IMR-90 (cell line): ENCODE measurements at regions not wholly inside any gene's neighbourhood (a gene's known extent, or its start where the extent isn't known, plus 50 kb on each side); places are given as distances from the start of the nearest gene placed in this dataset.

ENCODE experiments used
- ATAC-seq: fragments of 200-7000 bp; cut with Tn5 transposase; 2 replicates; pipeline ENCODE4 v1.9.1; 2020; ENCODE audit warnings: low read depth, mild to moderate bottlenecking, moderate library complexity
- BruUV-seq: library from RNA; stranded (reverse); fragments of 400-500 nt; replicated peaks from 2 replicates; lab custom pipeline; 2021; lab: Mats Ljungman, UMichigan
- CTCF ChIA-PET: fragments of 300-600 bp; formaldehyde crosslinking; extraction: SDS; loops from one replicate; lab custom pipeline; 2021; ENCODE audit warnings: antibody characterized with exemption; lab: Yijun Ruan, JAX
- POLR2A ChIA-PET: fragments of 300-600 bp; sonication (Branson Sonifier 250); formaldehyde crosslinking; loops from one replicate; lab custom pipeline; 2022; ENCODE audit warnings: antibody characterized with exemption; ENCODE audit not compliant: unreplicated experiment; lab: Charles Lee
- DNase-seq: peaks from one replicate; pipeline ENCODE4 v3.0.0; 2013
- H2AFZ ChIP-seq: replicated peaks from 2 replicates; pipeline ENCODE3; 2013; ENCODE audit warnings: low read length, mild to moderate bottlenecking; ENCODE audit not compliant: poor library complexity
- H2AK5ac ChIP-seq: 2 replicates; pipeline ENCODE4 v1.6.1; 2013; ENCODE audit warnings: low read depth, low read length, inconsistent platforms
- H2AK9ac ChIP-seq: replicated peaks from 2 replicates; pipeline ENCODE3; 2013; ENCODE audit warnings: mild to moderate bottlenecking, low read depth, low read length, moderate library complexity; ENCODE audit not compliant: poor library complexity
- H2BK120ac ChIP-seq: 2 replicates; pipeline ENCODE4 v1.6.1; 2013; ENCODE audit warnings: low read depth, low read length, inconsistent platforms
- H2BK15ac ChIP-seq: 3 replicates; pipeline ENCODE4 v1.6.1; 2013; ENCODE audit warnings: low read depth, low read length, inconsistent platforms
- H2BK20ac ChIP-seq: 2 replicates; pipeline ENCODE4 v1.6.1; 2013; ENCODE audit warnings: low read depth, mild to moderate bottlenecking, inconsistent platforms, low read length, moderate library complexity
- H2BK5ac ChIP-seq: 2 replicates; pipeline ENCODE4 v1.6.1; 2013; ENCODE audit warnings: mild to moderate bottlenecking, low read depth, low read length, inconsistent platforms; ENCODE audit not compliant: poor library complexity, severe bottlenecking
- H3K14ac ChIP-seq: replicated peaks from 2 replicates; pipeline ENCODE4 v1.6.1; 2013; ENCODE audit warnings: low read depth, low read length, inconsistent platforms
- H3K18ac ChIP-seq: 2 replicates; pipeline ENCODE4 v1.6.1; 2013; ENCODE audit warnings: low read depth, low read length, control low read depth
- H3K23ac ChIP-seq: 2 replicates; pipeline ENCODE4 v1.6.1; 2013; ENCODE audit warnings: low read depth, low read length, inconsistent platforms
- H3K27ac ChIP-seq: 2 replicates; pipeline ENCODE4 v1.5.1; 2013; ENCODE audit warnings: mild to moderate bottlenecking, control low read depth, low read length; ENCODE audit not compliant: insufficient read depth
- H3K27me3 ChIP-seq: 2 replicates; pipeline ENCODE4 v1.6.1; 2013; ENCODE audit warnings: low read length; ENCODE audit not compliant: control insufficient read depth, insufficient read depth
- H3K36me3 ChIP-seq: 2 replicates; pipeline ENCODE4 v1.6.1; 2013; ENCODE audit warnings: low read length, mixed read lengths; ENCODE audit not compliant: control insufficient read depth, insufficient read depth
- H3K4ac ChIP-seq: 2 replicates; pipeline ENCODE4 v1.6.1; 2013; ENCODE audit warnings: low read depth, low read length, inconsistent platforms
- H3K4me1 ChIP-seq: 2 replicates; pipeline ENCODE4 v1.6.1; 2013; ENCODE audit warnings: low read length, mixed read lengths; ENCODE audit not compliant: control insufficient read depth, insufficient read depth
- H3K4me2 ChIP-seq: 2 replicates; pipeline ENCODE4 v1.6.1; 2013; ENCODE audit warnings: low read depth, mild to moderate bottlenecking, control low read depth, low read length, moderate library complexity
- H3K4me3 ChIP-seq: 2 replicates; pipeline ENCODE4 v1.5.1; 2013; ENCODE audit warnings: low read depth, mild to moderate bottlenecking, control low read depth, low read length, moderate library complexity; ENCODE audit not compliant: insufficient read depth
- H3K56ac ChIP-seq: 2 replicates; pipeline ENCODE4 v1.6.1; 2013; ENCODE audit warnings: low read length, inconsistent platforms; ENCODE audit not compliant: insufficient read depth; ENCODE audit errors: extremely low read depth
- H3K79me1 ChIP-seq, 2 experiments: 2 replicates each; pipeline ENCODE4 v1.6.1; 2013; ENCODE audit warnings: low read length in 2 of 2, inconsistent platforms in 1 of 2, low read depth in 1 of 2
- H3K9ac ChIP-seq: 2 replicates; pipeline ENCODE4 v1.6.1; 2013; ENCODE audit warnings: low read depth, low read length, control low read depth
- H3K9me1 ChIP-seq: 2 replicates; pipeline ENCODE4 v1.6.1; 2013; ENCODE audit warnings: low read length, inconsistent platforms; ENCODE audit not compliant: insufficient read depth
- H3K9me3 ChIP-seq: 2 replicates; pipeline ENCODE4 v1.6.1; 2013; ENCODE audit warnings: low read length; ENCODE audit not compliant: control insufficient read depth, insufficient read depth
- H4K20me1 ChIP-seq: 2 replicates; pipeline ENCODE4 v1.6.1; 2013; ENCODE audit warnings: low read length, inconsistent platforms; ENCODE audit not compliant: insufficient read depth
- H4K5ac ChIP-seq: 2 replicates; pipeline ENCODE4 v1.6.1; 2013; ENCODE audit warnings: mild to moderate bottlenecking, low read depth, low read length, control low read depth
- H4K8ac ChIP-seq, 2 experiments: 2 replicates each; pipeline ENCODE4 v1.6.1; 2013; ENCODE audit warnings: low read depth in 2 of 2, low read length in 2 of 2, control low read depth in 1 of 2, inconsistent platforms in 1 of 2
- H4K91ac ChIP-seq: 2 replicates; pipeline ENCODE4 v1.6.1; 2013; ENCODE audit warnings: low read depth, low read length, inconsistent platforms; ENCODE audit not compliant: insufficient read depth
- CEBPB ChIP-seq: IDR thresholded peaks from 2 replicates; pipeline ENCODE4 v1.6.1; 2012; ENCODE audit warnings: low read depth, low read length, improper control_type of control experiment
- CHD1 ChIP-seq: IDR thresholded peaks from 2 replicates; pipeline ENCODE4 v1.6.1; 2012; ENCODE audit warnings: low read depth, low read length, improper control_type of control experiment
- MAFK ChIP-seq: IDR thresholded peaks from 2 replicates; pipeline ENCODE4 v1.6.1; 2012; ENCODE audit warnings: low read depth, low read length, improper control_type of control experiment
- MXI1 ChIP-seq: IDR thresholded peaks from 2 replicates; pipeline ENCODE4 v1.6.1; 2012; ENCODE audit warnings: low read depth, mild to moderate bottlenecking, low read length, moderate library complexity, borderline replicate concordance
- RAD21 ChIP-seq: IDR thresholded peaks from 2 replicates; pipeline ENCODE4 v1.6.1; 2012; ENCODE audit warnings: low read length, improper control_type of control experiment
- RCOR1 ChIP-seq: IDR thresholded peaks from 2 replicates; pipeline ENCODE4 v1.6.1; 2012; ENCODE audit warnings: mild to moderate bottlenecking, low read length, improper control_type of control experiment; ENCODE audit not compliant: insufficient replicate concordance
- WGBS, 2 experiments: methylation state at CpG; one replicate each; pipeline versions ENCODE4 v1.1.5 to v1.1.7; 2013; ENCODE audit warnings: missing lambda C conversion rate in 2 of 2; ENCODE audit not compliant: insufficient read length in 1 of 2; ENCODE audit errors: extremely low coverage in 2 of 2; 5-methylcytosine and 5-hydroxymethylcytosine counted together
- dilution Hi-C: fragments of 300-500 bp; cut with HindIII; formaldehyde crosslinking; loops from one replicate; pipeline ENCODE4 v1.14.3; 2018; ENCODE audit warnings: low sequenced_read_pairs; ENCODE audit not compliant: unreplicated experiment
- in situ Hi-C: fragments of 300-500 bp; cut with MboI; formaldehyde crosslinking; loops from 3 replicates; pipeline ENCODE4 v1.14.3; 2019; ENCODE audit warnings: low sequenced_read_pairs, inconsistent platforms, mixed read lengths
- intact Hi-C: fragments of 100-400 bp; cut with micrococcal nuclease; formaldehyde crosslinking; loops from 2 replicates; pipeline ENCODE4 v1.10.0; 2022
- TF ChIP-seq, protein P1 (sequence below): fragments of 150-350 bp; IDR thresholded peaks from 2 replicates; pipeline ENCODE4 v1.6.1; 2016; ENCODE audit warnings: low read depth, mild to moderate bottlenecking, low read length, moderate library complexity, borderline replicate concordance

- Histone ChIP-seq H3K9ac (no peak overlapping the region), H4K91ac (no peak overlapping the region), H3K18ac (no peak overlapping the region), H3K79me1 (no peaks in the 10 kb centered on the region), H2AK5ac (no peak overlapping the region), H3K4me3 (no peak overlapping the region), H2BK20ac (no peak overlapping the region), H2BK120ac (no peak overlapping the region), H2AK9ac (no peak overlapping the region), H3K36me3 (no peaks in the 10 kb centered on the region), H4K5ac (no peak overlapping the region), H3K56ac (no peak overlapping the region), H3K27ac (no peak overlapping the region), H3K9me1 (no peaks in the 10 kb centered on the region), H3K27me3 (no peaks in the 10 kb centered on the region), H2BK15ac (no peak overlapping the region), H3K4me2 (no peak overlapping the region), H2AFZ (no peak overlapping the region), H3K9me3 (peaks cover 8% of the 10 kb centered on the region), H3K23ac (no peak overlapping the region), H4K8ac (no peak overlapping the region), H2BK5ac (no peak overlapping the region), H3K4ac (no peak overlapping the region), H3K4me1 (no peaks in the 10 kb centered on the region), H4K20me1 (no peaks in the 10 kb centered on the region), H3K14ac (no peak overlapping the region)
- in situ Hi-C loops: no loop called here
- no peak for TF ChIP-seq MAFK
- TF ChIP-seq CHD1: no peak
- no peak for TF ChIP-seq RCOR1
- TF ChIP-seq MXI1: no peak
- TF ChIP-seq, protein P1, sequence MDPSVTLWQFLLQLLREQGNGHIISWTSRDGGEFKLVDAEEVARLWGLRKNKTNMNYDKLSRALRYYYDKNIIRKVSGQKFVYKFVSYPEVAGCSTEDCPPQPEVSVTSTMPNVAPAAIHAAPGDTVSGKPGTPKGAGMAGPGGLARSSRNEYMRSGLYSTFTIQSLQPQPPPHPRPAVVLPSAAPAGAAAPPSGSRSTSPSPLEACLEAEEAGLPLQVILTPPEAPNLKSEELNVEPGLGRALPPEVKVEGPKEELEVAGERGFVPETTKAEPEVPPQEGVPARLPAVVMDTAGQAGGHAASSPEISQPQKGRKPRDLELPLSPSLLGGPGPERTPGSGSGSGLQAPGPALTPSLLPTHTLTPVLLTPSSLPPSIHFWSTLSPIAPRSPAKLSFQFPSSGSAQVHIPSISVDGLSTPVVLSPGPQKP: no peak
- no peak for TF ChIP-seq RAD21
- no peak for TF ChIP-seq CEBPB
- no TSS peak for BruUV-seq
- DNase-seq (no peak), ATAC-seq (no peak)
- intact Hi-C loops: no loop called here
- ChIA-PET POLR2A (no interaction called here), CTCF (no interaction called here)
- WGBS, 2 experiments: no CpG with 5 or more reads among the region's 2 CpGs
- dilution Hi-C loops: no loop called here
Measured at GRCh38 chr3:34675383-34676120, 877.1 kb downstream of the PDCD6IP start.
